ENCODE measurements at regions not wholly inside any gene's neighbourhood (a gene's known extent, or its start where the extent isn't known, plus 50 kb on each side); places are given as distances from the start of the nearest gene placed in this dataset.

- no peak for TF ChIP-seq CTCF (optimal IDR thresholded peaks at IDR 0.05 in 1 of 3, IDR thresholded peaks at IDR 0.05 in 1 of 3, conservative IDR thresholded peaks at IDR 0.05 in 1 of 3; ENCODE audit: extremely low read depth in 1 of 3, insufficient read depth in 2 of 3, low read length in 3 of 3)
- no peak for TF ChIP-seq EZH2 (IDR thresholded peaks at IDR 0.05; ENCODE audit: low read length)
Observed at GRCh38 chr2:160869411-160869810, 290.8 kb upstream of the TANK start.

Data from keratinocyte (primary cell).